ENCODE measurements at regions not wholly inside any gene's neighbourhood (a gene's known extent, or its start where the extent isn't known, plus 50 kb on each side); places are given as distances from the start of the nearest gene placed in this dataset.

- TF ChIP-seq CTCF (IDR thresholded peaks at IDR 0.05) = no peak
- no peak for TF ChIP-seq EZH2 (IDR thresholded peaks at IDR 0.05; ENCODE audit: borderline replicate concordance, insufficient read depth, low read depth, low read length, poor library complexity, severe bottlenecking)
Observed at GRCh38 chr4:130703211-130703935, 1607.4 kb downstream of the C4orf33 start.

Measured in B cell (primary cell).